ENCODE measurements at regions not wholly inside any gene's neighbourhood (a gene's known extent, or its start where the extent isn't known, plus 50 kb on each side); places are given as distances from the start of the nearest gene placed in this dataset.

- Mint-ChIP-seq H3K4me1 (ENCODE audit: low read depth, unreplicated experiment) (peaks cover 26% of the 10 kb centered on the region), H3K4me3 (ENCODE audit: low read depth, unreplicated experiment) (peak overlapping the region; percentile 60), H3K27me3 (ENCODE audit: unreplicated experiment) (no peaks in the 10 kb centered on the region), H3K9me3 (ENCODE audit: low read depth, unreplicated experiment) (no peaks in the 10 kb centered on the region), H3K36me3 (ENCODE audit: insufficient read depth, unreplicated experiment) (no peaks in the 10 kb centered on the region), H3K27ac (ENCODE audit: unreplicated experiment) (peak overlapping the region; percentile 89)
- intact Hi-C loops (cut with micrococcal nuclease; ENCODE audit: unreplicated experiment), result no loop called here
- CTCF ChIA-PET, result interaction anchor here (0.6 to 1.1 kb wide), 3 partner anchors 10 to 149 kb away, joined by 3 read pairs; no protein-coding TSS in a partner anchor
- peak; percentile 72 for DNase-seq
- BruUV-seq (replicated peaks), result no TSS peak
- no peak for TF ChIP-seq CTCF (IDR thresholded peaks at IDR 0.05; ENCODE audit: unreplicated experiment)
Measured at GRCh38 chr3:117278424-117279190, 569.0 kb downstream of the TUSC7 start.

DNA sequence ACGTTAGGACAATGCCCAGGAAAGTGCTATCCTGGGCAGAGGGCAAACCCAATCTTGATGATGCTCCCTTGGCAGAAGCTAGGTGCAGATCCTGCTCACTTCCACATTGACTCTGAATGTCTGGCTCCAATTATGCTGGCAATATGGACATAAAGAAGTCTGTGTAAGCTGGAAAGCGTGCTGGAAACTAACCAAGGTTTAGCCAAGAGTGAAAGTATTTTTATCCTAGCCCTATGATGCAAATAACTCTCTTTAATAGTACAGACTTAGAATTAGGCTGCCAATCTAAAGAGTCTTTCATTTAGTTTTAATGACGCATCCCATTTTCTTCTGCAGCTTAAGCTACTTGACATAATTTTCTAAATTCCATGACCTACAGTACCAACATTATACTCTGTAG lies 571.8 kb downstream of the TUSC7 start:
- H3K27me3 Mint-ChIP-seq (ENCODE audit: unreplicated experiment), result no peaks in the 10 kb centered on the region
- CTCF ChIA-PET, result interaction anchor here (0.6 kb wide), 1 partner anchor 1316 kb away, joined by 3 read pairs; no protein-coding TSS in a partner anchor
- H3K4me1 Mint-ChIP-seq (ENCODE audit: low read depth, unreplicated experiment), result peaks cover 26% of the 10 kb centered on the region
- intact Hi-C loops (cut with micrococcal nuclease; ENCODE audit: unreplicated experiment), result no loop called here
- TF ChIP-seq CTCF (IDR thresholded peaks at IDR 0.05; ENCODE audit: unreplicated experiment), result no peak
- H3K4me3 Mint-ChIP-seq (ENCODE audit: low read depth, unreplicated experiment), result no peak overlapping the region
- DNase-seq, result no peak
- no TSS peak for BruUV-seq (replicated peaks)
- no peaks in the 10 kb centered on the region for H3K9me3 Mint-ChIP-seq (ENCODE audit: low read depth, unreplicated experiment)
- H3K36me3 Mint-ChIP-seq (ENCODE audit: insufficient read depth, unreplicated experiment), result no peaks in the 10 kb centered on the region
- no peak overlapping the region for H3K27ac Mint-ChIP-seq (ENCODE audit: unreplicated experiment)

DNA sequence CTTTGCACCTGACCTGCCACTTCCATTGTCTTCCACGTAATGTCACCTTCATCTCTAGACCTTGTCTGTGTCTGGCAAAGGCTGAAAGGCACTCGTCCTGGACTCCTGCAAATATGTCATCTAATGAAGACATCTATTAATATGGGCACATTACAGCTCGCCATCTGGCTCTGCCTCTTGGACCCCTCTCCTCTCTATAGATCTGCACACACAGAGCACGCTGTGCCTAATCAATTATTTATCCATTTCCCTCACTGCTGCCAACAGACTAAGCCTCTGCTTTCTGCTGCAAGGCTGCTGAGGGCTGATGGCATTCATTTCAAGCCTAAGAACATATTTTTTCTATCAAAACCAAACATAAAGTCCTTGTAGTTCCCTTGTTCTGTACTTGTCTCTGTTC lies 573.0 kb downstream of the TUSC7 start:
- no peak for DNase-seq
- CTCF ChIA-PET, result no interaction called here
- no peaks in the 10 kb centered on the region for H3K36me3 Mint-ChIP-seq (ENCODE audit: insufficient read depth, unreplicated experiment)
- BruUV-seq (replicated peaks), result no TSS peak
- TF ChIP-seq CTCF (IDR thresholded peaks at IDR 0.05; ENCODE audit: unreplicated experiment), result no peak
- no peaks in the 10 kb centered on the region for H3K27me3 Mint-ChIP-seq (ENCODE audit: unreplicated experiment)
- H3K9me3 Mint-ChIP-seq (ENCODE audit: low read depth, unreplicated experiment), result no peaks in the 10 kb centered on the region
- H3K4me1 Mint-ChIP-seq (ENCODE audit: low read depth, unreplicated experiment), result peaks cover 19% of the 10 kb centered on the region
- no peak overlapping the region for H3K27ac Mint-ChIP-seq (ENCODE audit: unreplicated experiment)
- intact Hi-C loops (cut with micrococcal nuclease; ENCODE audit: unreplicated experiment), result no loop called here
- no peak overlapping the region for H3K4me3 Mint-ChIP-seq (ENCODE audit: low read depth, unreplicated experiment)

DNA sequence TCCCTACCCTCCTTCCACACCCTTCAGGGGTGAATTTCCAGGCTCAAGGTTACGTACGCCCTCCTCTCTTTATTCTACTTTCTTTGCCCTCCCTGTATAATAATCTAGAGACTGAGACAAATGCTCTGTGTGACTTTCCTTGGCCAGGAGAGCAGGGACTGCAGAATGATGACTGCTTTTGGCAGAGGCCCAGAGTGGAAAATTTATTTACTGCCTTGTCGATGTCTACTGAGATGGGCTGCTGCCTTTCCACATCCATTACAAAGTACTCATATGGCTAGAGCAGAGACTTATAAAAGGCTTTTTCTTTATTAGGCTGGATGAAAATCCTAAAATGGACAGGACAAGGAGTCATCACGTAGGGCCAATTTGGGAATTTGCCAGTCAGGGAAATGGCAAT lies 576.2 kb downstream of the TUSC7 start:
- Mint-ChIP-seq H3K27ac (ENCODE audit: unreplicated experiment) (no peak overlapping the region), H3K36me3 (ENCODE audit: insufficient read depth, unreplicated experiment) (no peaks in the 10 kb centered on the region), H3K4me1 (ENCODE audit: low read depth, unreplicated experiment) (no peaks in the 10 kb centered on the region), H3K4me3 (ENCODE audit: low read depth, unreplicated experiment) (no peak overlapping the region), H3K27me3 (ENCODE audit: unreplicated experiment) (no peaks in the 10 kb centered on the region), H3K9me3 (ENCODE audit: low read depth, unreplicated experiment) (no peaks in the 10 kb centered on the region)
- no TSS peak for BruUV-seq (replicated peaks)
- DNase-seq, result no peak
- CTCF ChIA-PET, result no interaction called here
- no peak for TF ChIP-seq CTCF (IDR thresholded peaks at IDR 0.05; ENCODE audit: unreplicated experiment)
- intact Hi-C loops (cut with micrococcal nuclease; ENCODE audit: unreplicated experiment), result no loop called here
